Suprapubic skin (tissue), 4 donors: ENCODE measurements at regions not wholly inside any gene's neighbourhood (a gene's known extent, or its start where the extent isn't known, plus 50 kb on each side); places are given as distances from the start of the nearest gene placed in this dataset.

Source experiments
- DNase-seq, 2 donors: peaks; one replicate each; pipeline ENCODE4 v3.0.0-alpha.2; 2019; ENCODE audit warnings: low spot score in 2 of 2
- H3K27ac ChIP-seq: fragments of 200-600 bp; sonication (generic); one replicate; pipeline ENCODE4 v1.5.1; 2019
- H3K27me3 ChIP-seq: fragments of 200-600 bp; sonication (generic); one replicate; pipeline ENCODE4 v1.5.1; 2019
- H3K36me3 ChIP-seq: fragments of 200-600 bp; sonication (generic); one replicate; pipeline ENCODE4 v1.5.1; 2019
- H3K4me1 ChIP-seq: fragments of 200-600 bp; sonication (generic); one replicate; pipeline ENCODE4 v1.5.1; 2019
- H3K4me3 ChIP-seq: fragments of 200-600 bp; sonication (generic); one replicate; pipeline ENCODE4 v1.5.1; 2019; ENCODE audit warnings: mild to moderate bottlenecking
- H3K9me3 ChIP-seq: fragments of 200-600 bp; sonication (generic); one replicate; pipeline ENCODE4 v1.5.1; 2019
- EP300 ChIP-seq: sonication (generic); formaldehyde crosslinking; IDR thresholded peaks from one replicate; pipeline ENCODE4 v1.6.1; 2017; ENCODE audit warnings: antibody characterized with exemption
- POLR2A ChIP-seq, 2 donors: fragments of 450-650 bp; IDR thresholded peaks; one replicate each; pipeline ENCODE4 v1.6.1; 2017; ENCODE audit warnings: antibody characterized with exemption in 2 of 2, mild to moderate bottlenecking in 2 of 2, moderate library complexity in 2 of 2
- POLR2AphosphoS5 ChIP-seq, 3 donors: sonication (generic); formaldehyde crosslinking; IDR thresholded peaks; one replicate each; pipeline ENCODE4 v1.6.1; 2017; ENCODE audit warnings: antibody characterized with exemption in 3 of 3
- WGBS: methylation state at CpG from one replicate; pipeline ENCODE4 v1.1.5; 2018; 5-methylcytosine and 5-hydroxymethylcytosine counted together
- TF ChIP-seq, protein P1 (sequence below), 2 donors: fragments of 200-600 bp in 1 of 2; fragments of 450-650 bp in 1 of 2; sonication (generic) in 1 of 2; IDR thresholded peaks; one replicate each; pipeline ENCODE4 v1.5.1; 2016 to 2019; ENCODE audit warnings: antibody characterized with exemption in 2 of 2, mild to moderate bottlenecking in 1 of 2, moderate library complexity in 1 of 2

DNA sequence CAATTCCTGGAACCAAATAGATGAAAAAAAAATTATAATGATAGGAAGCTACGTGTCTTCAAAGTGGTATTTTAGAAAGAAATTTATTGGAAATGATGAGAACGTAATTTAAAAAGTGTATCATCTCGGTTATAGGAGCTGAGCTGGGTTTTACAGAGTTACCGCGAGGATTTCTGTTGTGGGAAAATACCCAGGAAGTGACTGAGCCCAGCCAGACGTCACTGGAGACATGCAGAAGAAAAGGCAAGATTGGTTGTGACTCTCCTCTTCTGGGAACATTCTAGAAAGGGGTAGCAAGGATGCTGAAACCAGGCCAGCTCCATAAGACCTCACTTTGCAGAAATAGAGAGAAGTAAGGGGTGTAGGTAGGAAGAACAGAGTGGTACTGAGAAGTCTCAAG, 95.9 kb upstream of the ADGRF1 start:
- H3K9me3 ChIP-seq: no peaks in the 10 kb centered on the region
- TF ChIP-seq, protein P1, sequence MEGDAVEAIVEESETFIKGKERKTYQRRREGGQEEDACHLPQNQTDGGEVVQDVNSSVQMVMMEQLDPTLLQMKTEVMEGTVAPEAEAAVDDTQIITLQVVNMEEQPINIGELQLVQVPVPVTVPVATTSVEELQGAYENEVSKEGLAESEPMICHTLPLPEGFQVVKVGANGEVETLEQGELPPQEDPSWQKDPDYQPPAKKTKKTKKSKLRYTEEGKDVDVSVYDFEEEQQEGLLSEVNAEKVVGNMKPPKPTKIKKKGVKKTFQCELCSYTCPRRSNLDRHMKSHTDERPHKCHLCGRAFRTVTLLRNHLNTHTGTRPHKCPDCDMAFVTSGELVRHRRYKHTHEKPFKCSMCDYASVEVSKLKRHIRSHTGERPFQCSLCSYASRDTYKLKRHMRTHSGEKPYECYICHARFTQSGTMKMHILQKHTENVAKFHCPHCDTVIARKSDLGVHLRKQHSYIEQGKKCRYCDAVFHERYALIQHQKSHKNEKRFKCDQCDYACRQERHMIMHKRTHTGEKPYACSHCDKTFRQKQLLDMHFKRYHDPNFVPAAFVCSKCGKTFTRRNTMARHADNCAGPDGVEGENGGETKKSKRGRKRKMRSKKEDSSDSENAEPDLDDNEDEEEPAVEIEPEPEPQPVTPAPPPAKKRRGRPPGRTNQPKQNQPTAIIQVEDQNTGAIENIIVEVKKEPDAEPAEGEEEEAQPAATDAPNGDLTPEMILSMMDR (IDR thresholded peaks at IDR 0.05): no peak
- TF ChIP-seq EP300 (no peak), POLR2A (IDR thresholded peaks at IDR 0.05) (no peak), POLR2AphosphoS5 (IDR thresholded peaks at IDR 0.05) (no peak)
- H3K4me1 ChIP-seq: peaks cover 15% of the 10 kb centered on the region
- no peaks in the 10 kb centered on the region for H3K36me3 ChIP-seq
- no peak overlapping the region for H3K4me3 ChIP-seq
- DNase-seq: no peak
- no peak overlapping the region for H3K27ac ChIP-seq
- no peaks in the 10 kb centered on the region for H3K27me3 ChIP-seq
- WGBS: 58% methylated on average over 6 of the region's 6 CpGs

DNA sequence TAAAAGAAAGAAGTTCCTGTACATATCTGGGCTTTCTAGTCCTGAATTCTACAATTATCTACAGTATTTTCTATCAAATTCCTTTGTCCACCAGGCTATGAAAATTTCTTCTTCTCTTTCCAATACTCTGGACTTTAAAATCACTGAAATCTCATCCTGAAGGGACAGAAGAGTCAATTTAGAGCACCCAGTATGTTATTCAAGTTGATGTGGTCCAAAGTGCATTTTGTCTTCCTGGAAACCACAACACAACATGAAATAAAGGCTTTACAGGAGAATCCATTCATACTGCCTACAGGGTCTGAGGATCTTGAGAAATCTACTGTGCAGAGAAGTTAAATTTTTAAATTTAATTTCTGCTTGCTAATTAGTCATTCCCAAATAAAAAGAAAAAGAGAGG, 94.9 kb upstream of the ADGRF1 start:
- no peak for DNase-seq
- H3K4me1 ChIP-seq: peaks cover 15% of the 10 kb centered on the region
- no peaks in the 10 kb centered on the region for H3K27me3 ChIP-seq
- no peaks in the 10 kb centered on the region for H3K9me3 ChIP-seq
- H3K4me3 ChIP-seq: no peak overlapping the region
- no peak overlapping the region for H3K27ac ChIP-seq
- no peaks in the 10 kb centered on the region for H3K36me3 ChIP-seq
- TF ChIP-seq EP300 (no peak), POLR2AphosphoS5 (IDR thresholded peaks at IDR 0.05) (no peak), POLR2A (IDR thresholded peaks at IDR 0.05) (no peak)
- TF ChIP-seq, protein P1 (IDR thresholded peaks at IDR 0.05): no peak

DNA sequence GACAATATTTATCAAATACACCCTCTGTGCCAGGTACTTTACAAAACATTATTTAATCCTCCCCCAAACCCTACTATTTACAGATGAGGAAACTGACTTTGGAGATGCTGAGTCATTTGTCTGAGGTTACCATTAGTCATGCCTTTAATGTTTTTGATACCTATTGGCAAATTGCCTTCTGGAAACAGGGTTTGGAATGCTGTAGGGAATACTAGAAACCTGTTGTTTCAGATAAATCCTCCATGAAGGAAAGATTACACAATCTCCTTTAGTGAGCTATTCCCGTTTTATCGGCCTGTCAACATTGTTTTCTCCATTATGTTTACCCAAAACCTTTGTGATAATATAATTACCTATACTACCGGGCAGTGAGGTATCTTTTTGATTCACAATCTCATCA, 93.6 kb upstream of the ADGRF1 start:
- no peaks in the 10 kb centered on the region for H3K36me3 ChIP-seq

DNA sequence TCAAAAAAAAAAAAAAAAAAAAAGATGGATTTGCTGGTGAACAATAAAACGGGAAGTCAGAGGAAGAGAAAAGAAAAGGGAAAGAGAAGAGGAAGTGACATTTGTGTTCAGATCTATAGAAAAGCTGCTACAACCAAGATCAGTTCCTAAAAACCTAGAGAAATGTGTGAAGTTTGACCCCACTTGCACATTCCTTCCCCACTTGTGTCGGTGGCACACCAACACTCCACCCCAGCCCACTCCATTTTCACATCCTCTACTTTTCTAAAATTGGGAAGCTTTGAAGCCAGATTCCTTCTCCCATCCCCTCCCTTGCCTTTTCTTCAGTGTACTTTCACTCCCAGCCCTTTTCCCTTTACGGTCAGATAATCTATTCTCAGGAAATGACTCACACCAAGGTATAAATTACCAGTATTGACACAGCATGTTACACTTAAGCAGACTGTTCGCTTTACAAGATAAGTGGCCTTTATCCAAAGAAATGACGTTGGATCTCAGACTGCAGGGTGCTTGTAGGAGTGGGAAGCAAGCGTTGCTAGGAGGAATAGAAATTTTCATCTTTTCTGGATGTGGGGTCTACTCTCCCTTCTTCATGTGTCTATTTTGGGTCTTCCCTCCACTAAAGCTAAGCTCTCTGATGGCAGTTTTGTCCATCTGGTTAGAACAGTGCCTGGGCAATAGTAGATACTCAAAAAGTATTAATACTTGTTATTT, 92.5 kb upstream of the ADGRF1 start:
- WGBS: 15% methylated on average over 6 of the region's 6 CpGs
- TF ChIP-seq, protein P1 (IDR thresholded peaks at IDR 0.05): no peak
- TF ChIP-seq POLR2AphosphoS5 (IDR thresholded peaks at IDR 0.05) (no peak), EP300 (no peak)

More for the DNA sequence above, 93.6 kb upstream of the ADGRF1 start:
- Histone ChIP-seq H3K9me3 (no peaks in the 10 kb centered on the region), H3K27ac (no peak overlapping the region), H3K4me3 (no peak overlapping the region), H3K27me3 (no peaks in the 10 kb centered on the region), H3K4me1 (peaks cover 15% of the 10 kb centered on the region)
- DNase-seq: no peak
- WGBS: 49% methylated on average over 3 of the region's 3 CpGs
- TF ChIP-seq, protein P1 (IDR thresholded peaks at IDR 0.05): no peak
- TF ChIP-seq POLR2A (IDR thresholded peaks at IDR 0.05) (no peak), POLR2AphosphoS5 (IDR thresholded peaks at IDR 0.05) (no peak), EP300 (no peak)

DNA sequence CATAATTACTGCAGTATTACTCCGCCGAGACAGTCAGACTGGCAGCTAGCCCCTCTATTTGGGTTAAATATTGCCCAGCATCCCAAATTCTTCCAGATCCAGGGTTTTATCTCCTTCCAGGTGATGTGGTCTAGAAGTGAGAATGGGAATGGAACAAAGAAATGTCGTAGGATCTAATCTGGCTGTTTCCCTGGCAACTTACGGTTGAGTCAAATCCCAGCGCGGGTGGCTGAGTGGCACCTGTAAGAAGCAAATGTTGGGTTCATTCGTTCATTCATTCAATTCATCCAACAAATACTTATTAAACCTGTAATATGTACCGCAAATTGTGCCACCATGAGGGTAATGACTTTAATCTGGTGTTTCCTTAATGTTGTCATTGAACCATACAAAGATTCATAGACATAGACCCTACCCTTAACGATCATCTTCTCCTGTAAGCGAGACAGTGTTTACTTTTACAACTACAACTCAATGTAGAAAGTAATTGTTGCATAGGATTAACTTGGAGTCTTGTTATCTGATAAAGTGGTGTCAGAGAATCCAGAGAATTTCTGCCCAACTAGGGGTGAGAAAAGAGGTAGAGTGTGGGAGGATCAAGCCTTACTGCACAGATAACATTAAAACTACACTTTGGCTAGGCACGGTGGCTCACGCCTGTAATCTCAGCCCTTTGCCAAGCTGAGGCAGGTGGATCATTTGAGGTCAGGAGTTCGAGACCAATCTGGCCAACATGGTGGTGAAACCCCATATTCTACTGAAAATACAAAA, 91.3 kb upstream of the ADGRF1 start:
- 89% methylated on average over 13 of the region's 13 CpGs for WGBS
- H3K27ac ChIP-seq: no peak overlapping the region
- no peaks in the 10 kb centered on the region for H3K36me3 ChIP-seq
- no peaks in the 10 kb centered on the region for H3K27me3 ChIP-seq
- no peaks in the 10 kb centered on the region for H3K9me3 ChIP-seq
- H3K4me1 ChIP-seq: peaks cover 15% of the 10 kb centered on the region
- TF ChIP-seq, protein P1 (IDR thresholded peaks at IDR 0.05): no peak
- TF ChIP-seq POLR2AphosphoS5 (IDR thresholded peaks at IDR 0.05) (no peak), EP300 (no peak)
- no peak for DNase-seq
- H3K4me3 ChIP-seq: no peak overlapping the region

More for the DNA sequence above, 92.5 kb upstream of the ADGRF1 start:
- Histone ChIP-seq H3K4me3 (no peak overlapping the region), H3K27me3 (no peaks in the 10 kb centered on the region), H3K27ac (no peak overlapping the region), H3K36me3 (no peaks in the 10 kb centered on the region), H3K4me1 (peaks cover 15% of the 10 kb centered on the region), H3K9me3 (no peaks in the 10 kb centered on the region)
- DNase-seq: no peak
